MCF 10A (cell line): ENCODE measurements at regions not wholly inside any gene's neighbourhood (a gene's known extent, or its start where the extent isn't known, plus 50 kb on each side); places are given as distances from the start of the nearest gene placed in this dataset.

Experiments used
- BruUV-seq: library from RNA; stranded (reverse); fragments of 400-500 nt; replicated peaks from 2 replicates; lab custom pipeline; 2021; lab: Mats Ljungman, UMichigan
- CTCF ChIA-PET: fragments of 300-600 bp; sonication (Branson Sonifier 250); formaldehyde crosslinking; extraction: SDS; loops from one replicate; lab custom pipeline; 2021; ENCODE audit warnings: antibody characterized with exemption, inconsistent platforms; lab: Yijun Ruan, JAX
- POLR2A ChIA-PET: fragments of 300-600, 350-650 bp; sonication (Branson Sonifier 250); formaldehyde crosslinking; extraction: SDS; loops from one replicate; lab custom pipeline; 2020; ENCODE audit warnings: antibody characterized with exemption, inconsistent platforms; lab: Yijun Ruan, JAX
- DNase-seq: peaks from one replicate; pipeline ENCODE4 v3.0.0-alpha.2; 2018; ENCODE audit not compliant: unreplicated experiment
- H3K27ac Mint-ChIP-seq: one replicate; pipeline ENCODE4 v1.8.0; 2022; ENCODE audit warnings: mild to moderate bottlenecking, low read depth, mixed read lengths; ENCODE audit not compliant: unreplicated experiment
- H3K27me3 Mint-ChIP-seq: one replicate; pipeline ENCODE4 v1.8.0; 2022; ENCODE audit warnings: mixed read lengths; ENCODE audit not compliant: insufficient read depth, unreplicated experiment
- H3K36me3 Mint-ChIP-seq: one replicate; pipeline ENCODE4 v1.8.0; 2022; ENCODE audit warnings: mild to moderate bottlenecking, moderate library complexity, mixed read lengths; ENCODE audit not compliant: insufficient read depth, unreplicated experiment
- H3K4me1 Mint-ChIP-seq: one replicate; pipeline ENCODE4 v1.8.0; 2022; ENCODE audit warnings: mixed read lengths; ENCODE audit not compliant: insufficient read depth, unreplicated experiment
- H3K4me3 Mint-ChIP-seq: one replicate; pipeline ENCODE4 v1.8.0; 2022; ENCODE audit warnings: mild to moderate bottlenecking, moderate library complexity, mixed read lengths; ENCODE audit not compliant: unreplicated experiment
- H3K9me3 Mint-ChIP-seq: one replicate; pipeline ENCODE4 v1.8.0; 2022; ENCODE audit warnings: mixed read lengths; ENCODE audit not compliant: unreplicated experiment
- CTCF ChIP-seq: fragments of 200-600 bp; IDR thresholded peaks from one replicate; pipeline ENCODE4 v1.8.0; 2022; ENCODE audit warnings: antibody characterized with exemption, mild to moderate bottlenecking; ENCODE audit not compliant: unreplicated experiment
- intact Hi-C: fragments of 100-400 bp; cut with micrococcal nuclease; formaldehyde crosslinking; loops from 2 replicates; pipeline ENCODE4 v1.14.1; 2022

GRCh38 chr16:87132361-87133014, 184.7 kb downstream of the C16orf95 start:
- no peak for DNase-seq
- ChIA-PET POLR2A (no interaction called here), CTCF (no interaction called here)
- H3K4me3 Mint-ChIP-seq = no peak overlapping the region
- intact Hi-C loops = no loop called here
- no peak for TF ChIP-seq CTCF
- H3K9me3 Mint-ChIP-seq = peaks cover 7% of the 10 kb centered on the region
- H3K27me3 Mint-ChIP-seq = no peaks in the 10 kb centered on the region
- peaks cover 21% of the 10 kb centered on the region for H3K4me1 Mint-ChIP-seq
- no TSS peak for BruUV-seq
- no peak overlapping the region for H3K27ac Mint-ChIP-seq
- H3K36me3 Mint-ChIP-seq = no peaks in the 10 kb centered on the region

GRCh38 chr16:87133112-87133850, 183.9 kb downstream of the C16orf95 start:
- no TSS peak for BruUV-seq
- no peak for DNase-seq
- CTCF ChIA-PET = no interaction called here
- Mint-ChIP-seq H3K27ac (no peak overlapping the region), H3K27me3 (no peaks in the 10 kb centered on the region), H3K4me1 (peaks cover 24% of the 10 kb centered on the region), H3K4me3 (no peak overlapping the region), H3K36me3 (no peaks in the 10 kb centered on the region), H3K9me3 (peaks cover 7% of the 10 kb centered on the region)
- POLR2A ChIA-PET = no interaction called here
- intact Hi-C loops = no loop called here
- TF ChIP-seq CTCF = no peak

GRCh38 chr16:87133966-87134627, 183.1 kb downstream of the C16orf95 start:
- ChIA-PET CTCF (no interaction called here), POLR2A (interaction anchor here (0.7 kb wide), 1 partner anchor 274 kb away, joined by 3 read pairs; no protein-coding TSS in a partner anchor)
- Mint-ChIP-seq H3K27ac (no peak overlapping the region), H3K4me3 (no peak overlapping the region), H3K27me3 (no peaks in the 10 kb centered on the region), H3K36me3 (no peaks in the 10 kb centered on the region), H3K4me1 (peaks cover 32% of the 10 kb centered on the region), H3K9me3 (peaks cover 3% of the 10 kb centered on the region)
- DNase-seq = no peak
- no peak for TF ChIP-seq CTCF
- intact Hi-C loops = no loop called here
- no TSS peak for BruUV-seq

GRCh38 chr16:87134628-87134995, 182.6 kb downstream of the C16orf95 start:
- ChIA-PET POLR2A (interaction anchor here (0.7 kb wide), 1 partner anchor 274 kb away, joined by 3 read pairs; no protein-coding TSS in a partner anchor), CTCF (no interaction called here)
- Mint-ChIP-seq H3K9me3 (no peaks in the 10 kb centered on the region), H3K4me3 (no peak overlapping the region), H3K4me1 (peaks cover 34% of the 10 kb centered on the region), H3K36me3 (no peaks in the 10 kb centered on the region), H3K27ac (no peak overlapping the region), H3K27me3 (no peaks in the 10 kb centered on the region)
- no peak for DNase-seq
- TF ChIP-seq CTCF = no peak
- intact Hi-C loops = no loop called here
- no TSS peak for BruUV-seq
